ENCODE measurements at regions not wholly inside any gene's neighbourhood (a gene's known extent, or its start where the extent isn't known, plus 50 kb on each side); places are given as distances from the start of the nearest gene placed in this dataset.

- no peak for TF ChIP-seq CTCF (IDR thresholded peaks at IDR 0.05)
- TF ChIP-seq POLR2A (IDR thresholded peaks at IDR 0.05) = no peak
- intact Hi-C loops (cut with DNase I; ENCODE audit: low total_unique reads) = no loop called here
- DNase-seq (ENCODE audit: low spot score in 2 of 2) = no peak
- H3K4me3 ChIP-seq (ENCODE audit: low read depth, poor library complexity, severe bottlenecking) = no peak overlapping the region
- WGBS, 2 donors = 54 to 77% methylated on average over 2 of the region's 2 CpGs
Measured at GRCh38 chr2:52765735-52766134, 1001.9 kb upstream of the CHAC2 start.

GRCh38 chr2:52749764-52750163 lies 1017.8 kb upstream of the CHAC2 start:
- intact Hi-C loops (cut with DNase I; ENCODE audit: low total_unique reads) = no loop called here
- 80 to 83% methylated on average over 3 of the region's 3 CpGs for WGBS, 2 donors
- H3K4me3 ChIP-seq (ENCODE audit: low read depth, poor library complexity, severe bottlenecking) = no peak overlapping the region
- DNase-seq (ENCODE audit: low spot score in 2 of 2) = no peak
- TF ChIP-seq POLR2A (IDR thresholded peaks at IDR 0.05) (no peak), CTCF (IDR thresholded peaks at IDR 0.05) (no peak)

- intact Hi-C loops (cut with DNase I; ENCODE audit: low total_unique reads) = no loop called here
- 74 to 86% methylated on average over 1 of the region's 1 CpG for WGBS, 2 donors
- no peak for DNase-seq (ENCODE audit: low spot score in 2 of 2)
- TF ChIP-seq POLR2A (IDR thresholded peaks at IDR 0.05) = no peak
- TF ChIP-seq CTCF (IDR thresholded peaks at IDR 0.05) = no peak
- no peak overlapping the region for H3K4me3 ChIP-seq (ENCODE audit: low read depth, poor library complexity, severe bottlenecking)
Measured at GRCh38 chr2:52745144-52745543, 1022.5 kb upstream of the CHAC2 start.

GRCh38 chr2:52732849-52733395 lies 1034.7 kb upstream of the CHAC2 start:
- intact Hi-C loops (cut with DNase I; ENCODE audit: low total_unique reads) = no loop called here
- TF ChIP-seq POLR2A (IDR thresholded peaks at IDR 0.05) (no peak), CTCF (IDR thresholded peaks at IDR 0.05) (no peak)
- H3K4me3 ChIP-seq (ENCODE audit: low read depth, poor library complexity, severe bottlenecking) = no peak overlapping the region
- WGBS, 2 donors = 72 to 77% methylated on average over 3 of the region's 3 CpGs
- no peak for DNase-seq (ENCODE audit: low spot score in 2 of 2)

- DNase-seq (ENCODE audit: low spot score in 2 of 2) = no peak
- intact Hi-C loops (cut with DNase I; ENCODE audit: low total_unique reads) = no loop called here
- no peak overlapping the region for H3K4me3 ChIP-seq (ENCODE audit: low read depth, poor library complexity, severe bottlenecking)
- TF ChIP-seq POLR2A (IDR thresholded peaks at IDR 0.05) (no peak), CTCF (IDR thresholded peaks at IDR 0.05) (no peak)
Measured at GRCh38 chr2:52724585-52724984, 1043.0 kb upstream of the CHAC2 start.

GRCh38 chr2:52717836-52718235 lies 1049.8 kb upstream of the CHAC2 start:
- DNase-seq (ENCODE audit: low spot score in 2 of 2) = no peak
- no peak overlapping the region for H3K4me3 ChIP-seq (ENCODE audit: low read depth, poor library complexity, severe bottlenecking)
- 70 to 76% methylated on average over 3 of the region's 3 CpGs for WGBS, 2 donors
- intact Hi-C loops (cut with DNase I; ENCODE audit: low total_unique reads) = no loop called here
- TF ChIP-seq POLR2A (IDR thresholded peaks at IDR 0.05) (no peak), CTCF (IDR thresholded peaks at IDR 0.05) (no peak)

Data from lower leg skin (tissue), 4 donors.